NCI-H1092 (cell line): ENCODE measurements at regions not wholly inside any gene's neighbourhood (a gene's known extent, or its start where the extent isn't known, plus 50 kb on each side); places are given as distances from the start of the nearest gene placed in this dataset.
"Not testable (repeated sequence)": the region's sequence is repeated elsewhere in the genome, so short reads cannot be mapped to it uniquely, and the experiment has no call there.

Experiments
- DNase-seq: peaks from one replicate; lab custom pipeline; 2025; lab: John Stamatoyannopoulos, UW

- DNase-seq: no peak
Observed at GRCh38 chr2:39487398-39488250, 50.5 kb upstream of the MAP4K3 start.

- no peak for DNase-seq
Observed at GRCh38 chr2:39488450-39488849, 51.4 kb upstream of the MAP4K3 start.

GRCh38 chr2:39490586-39490985 lies 53.5 kb upstream of the MAP4K3 start:
- no peak for DNase-seq

GRCh38 chr2:39491653-39492052 lies 54.6 kb upstream of the MAP4K3 start:
- no peak for DNase-seq

GRCh38 chr2:39492095-39492590 lies 55.1 kb upstream of the MAP4K3 start:
- DNase-seq: no peak

GRCh38 chr2:39492716-39493115 lies 55.6 kb upstream of the MAP4K3 start:
- no peak for DNase-seq

GRCh38 chr2:39494784-39495251 lies 57.7 kb upstream of the MAP4K3 start:
- DNase-seq: no peak

- DNase-seq: no peak
Observed at GRCh38 chr2:39497082-39497801, 60.2 kb upstream of the MAP4K3 start.

- DNase-seq: not testable (repeated sequence)
Observed at GRCh38 chr2:39498176-39498575, 61.1 kb upstream of the MAP4K3 start.

GRCh38 chr2:39498786-39499185 lies 61.7 kb upstream of the MAP4K3 start:
- DNase-seq: no peak

- DNase-seq: no peak
Observed at GRCh38 chr2:39499336-39499735, 62.3 kb upstream of the MAP4K3 start.

- DNase-seq: no peak
Observed at GRCh38 chr2:39501412-39501811, 64.3 kb upstream of the MAP4K3 start.

GRCh38 chr2:39503277-39503676 lies 66.2 kb upstream of the MAP4K3 start:
- DNase-seq: no peak

- no peak for DNase-seq
Observed at GRCh38 chr2:39504790-39505335, 67.8 kb upstream of the MAP4K3 start.

- DNase-seq: no peak
Observed at GRCh38 chr2:39506215-39506614, 69.1 kb upstream of the MAP4K3 start.

GRCh38 chr2:39508198-39508597 lies 71.1 kb upstream of the MAP4K3 start:
- DNase-seq: no peak

GRCh38 chr2:39510140-39510539 lies 73.1 kb upstream of the MAP4K3 start:
- no peak for DNase-seq

- DNase-seq: no peak
Observed at GRCh38 chr2:39511219-39511604, 74.1 kb upstream of the MAP4K3 start.

- DNase-seq: no peak
Observed at GRCh38 chr2:39511605-39512433, 74.7 kb upstream of the MAP4K3 start.

- no peak for DNase-seq
Observed at GRCh38 chr2:39512434-39512935, 75.4 kb upstream of the MAP4K3 start.

GRCh38 chr2:39512941-39513340 lies 75.9 kb upstream of the MAP4K3 start:
- DNase-seq: no peak

- DNase-seq: no peak
Observed at GRCh38 chr2:39513641-39514094, 76.6 kb upstream of the MAP4K3 start.
